SU-DHL-6 (cell line): ENCODE measurements at regions not wholly inside any gene's neighbourhood (a gene's known extent, or its start where the extent isn't known, plus 50 kb on each side); places are given as distances from the start of the nearest gene placed in this dataset.
"Not testable (repeated sequence)": the region's sequence is repeated elsewhere in the genome, so short reads cannot be mapped to it uniquely, and the experiment has no call there.

Source experiments
- H2AFZ ChIP-seq: fragments of 200-600 bp; sonication (generic); 2 replicates; pipeline ENCODE4 v1.6.1; 2014; ENCODE audit warnings: low read depth, mild to moderate bottlenecking, moderate library complexity, mixed read lengths, antibody characterized with exemption, low read length; ENCODE audit not compliant: severe bottlenecking
- H3F3A ChIP-seq: fragments of 200-600 bp; shearing (Covaris generic); 2 replicates; pipeline ENCODE4 v1.6.0; 2016; ENCODE audit warnings: antibody characterized with exemption, mild to moderate bottlenecking; ENCODE audit not compliant: insufficient read depth
- H3K27ac ChIP-seq: fragments of 200-600 bp; sonication (generic); 2 replicates; pipeline ENCODE4 v1.5.1; 2016; ENCODE audit warnings: low read depth, mild to moderate bottlenecking, low read length, moderate library complexity, mixed read lengths
- H3K27me3 ChIP-seq: fragments of 200-600 bp; sonication (generic), shearing (Covaris generic); 2 replicates; pipeline ENCODE4 v1.6.0; 2014; ENCODE audit warnings: mild to moderate bottlenecking, low read length
- H3K36me3 ChIP-seq: fragments of 200-600 bp; sonication (generic); 2 replicates; pipeline ENCODE4 v1.6.1; 2014; ENCODE audit warnings: mild to moderate bottlenecking, low read length, mixed read lengths
- H3K4me2 ChIP-seq: fragments of 300-600, 200-600 bp; shearing (Covaris generic), sonication (generic); 2 replicates; pipeline ENCODE4 v1.6.0; 2014; ENCODE audit warnings: low read length, low read depth, mild to moderate bottlenecking; ENCODE audit not compliant: poor library complexity, severe bottlenecking
- H3K4me3 ChIP-seq: fragments of 200-600 bp; sonication (generic); 2 replicates; pipeline ENCODE4 v1.5.1; 2014; ENCODE audit warnings: antibody characterized with exemption, low read length, mild to moderate bottlenecking, mixed read lengths; ENCODE audit not compliant: insufficient read depth, poor library complexity, severe bottlenecking
- H3K79me2 ChIP-seq: fragments of 200-600 bp; sonication (generic); 2 replicates; pipeline ENCODE4 v1.6.1; 2014; ENCODE audit warnings: mild to moderate bottlenecking, low read length, moderate library complexity; ENCODE audit not compliant: insufficient read depth
- H3K9ac ChIP-seq: fragments of 200-600 bp; sonication (generic); 2 replicates; pipeline ENCODE4 v1.7.0; 2014; ENCODE audit warnings: mild to moderate bottlenecking, low read length
- H3K9me2 ChIP-seq: fragments of 200-600 bp; sonication (generic); replicated peaks from 2 replicates; pipeline ENCODE4 v1.6.1; 2014; ENCODE audit warnings: low read length; ENCODE audit not compliant: insufficient read depth
- H3K9me3 ChIP-seq: fragments of 200-600 bp; sonication (generic); 2 replicates; pipeline ENCODE4 v1.6.1; 2014; ENCODE audit warnings: low read length, mixed read lengths; ENCODE audit not compliant: insufficient read depth
- H4K20me1 ChIP-seq: fragments of 200-600 bp; sonication (generic); 2 replicates; pipeline ENCODE4 v1.6.1; 2014; ENCODE audit warnings: low read depth, mild to moderate bottlenecking, antibody characterized with exemption, low read length, moderate library complexity, mixed read lengths
- EZH2phosphoT487 ChIP-seq: fragments of 200-600 bp; sonication (generic), shearing (Covaris generic); conservative IDR thresholded peaks from 2 replicates; pipeline ENCODE4 v1.6.1; 2018; ENCODE audit warnings: mild to moderate bottlenecking, antibody characterized with exemption, low read length, moderate library complexity, mixed read lengths
- TF ChIP-seq, protein P1 (sequence below): fragments of 200-600 bp; sonication (generic); IDR thresholded peaks from one replicate; pipeline ENCODE4 v1.5.1; 2017; ENCODE audit warnings: antibody characterized with exemption, mild to moderate bottlenecking, low read length, moderate library complexity; ENCODE audit not compliant: insufficient read depth, poor library complexity, severe bottlenecking

DNA sequence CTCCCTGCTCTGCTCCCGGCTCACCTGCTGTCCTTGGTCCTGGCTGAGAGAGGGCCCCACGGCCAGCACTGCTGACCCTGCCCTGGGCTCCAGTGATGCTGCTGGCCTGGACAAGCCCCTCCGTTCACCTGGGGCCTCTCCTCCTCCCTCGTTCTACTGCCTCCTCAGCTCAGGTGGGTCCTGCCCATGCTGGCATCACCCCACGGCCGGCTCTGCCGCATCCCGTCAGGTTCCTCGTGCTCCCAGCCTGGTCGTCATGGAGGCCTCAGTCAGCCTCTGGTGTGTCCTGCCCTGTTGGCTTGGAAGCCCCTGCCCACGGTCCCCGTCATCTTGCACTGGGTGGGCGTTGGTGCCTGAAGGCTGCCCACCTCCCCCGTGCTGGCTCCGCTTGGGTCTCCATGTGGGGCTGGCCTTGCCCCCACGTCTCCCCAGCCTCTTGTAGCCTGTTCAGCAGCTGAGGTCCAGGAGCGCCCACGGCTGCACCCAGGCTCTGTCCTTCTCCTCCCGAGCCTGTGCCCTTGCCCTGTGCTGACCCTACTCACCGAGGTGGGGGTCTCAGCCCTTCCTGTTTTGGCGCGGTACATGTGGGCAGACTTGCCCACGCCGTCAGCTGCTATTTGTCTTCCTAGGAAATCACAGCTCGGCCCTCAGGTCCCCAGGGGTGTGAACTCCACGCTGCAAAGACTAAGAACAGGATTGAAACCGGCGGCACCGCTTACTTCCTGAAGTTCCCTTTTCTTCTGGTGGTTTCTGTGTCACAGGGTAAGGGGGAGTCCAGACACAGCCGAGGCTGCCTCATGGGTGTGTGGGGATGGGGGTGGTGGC lies 121.6 kb downstream of the TMEM121 start:
- Histone ChIP-seq H2AFZ (no peak overlapping the region), H3K27me3 (no peaks in the 10 kb centered on the region), H3K9me2 (no peaks in the 10 kb centered on the region), H3K4me3 (no peak overlapping the region), H3F3A (peaks cover 6% of the 10 kb centered on the region; the same call in 1 of the 2 replicates), H3K79me2 (no peaks in the 10 kb centered on the region; the same call in 1 of the 2 replicates), H3K36me3 (0 out of 2 replicates have a peak, but pooled peaks cover 2% of the 10 kb centered on the region), H3K9me3 (no peaks in the 10 kb centered on the region), H3K9ac (no peak overlapping the region), H3K4me2 (no peak overlapping the region), H3K27ac (no peak overlapping the region), H4K20me1 (no peaks in the 10 kb centered on the region)
- TF ChIP-seq, protein P1, sequence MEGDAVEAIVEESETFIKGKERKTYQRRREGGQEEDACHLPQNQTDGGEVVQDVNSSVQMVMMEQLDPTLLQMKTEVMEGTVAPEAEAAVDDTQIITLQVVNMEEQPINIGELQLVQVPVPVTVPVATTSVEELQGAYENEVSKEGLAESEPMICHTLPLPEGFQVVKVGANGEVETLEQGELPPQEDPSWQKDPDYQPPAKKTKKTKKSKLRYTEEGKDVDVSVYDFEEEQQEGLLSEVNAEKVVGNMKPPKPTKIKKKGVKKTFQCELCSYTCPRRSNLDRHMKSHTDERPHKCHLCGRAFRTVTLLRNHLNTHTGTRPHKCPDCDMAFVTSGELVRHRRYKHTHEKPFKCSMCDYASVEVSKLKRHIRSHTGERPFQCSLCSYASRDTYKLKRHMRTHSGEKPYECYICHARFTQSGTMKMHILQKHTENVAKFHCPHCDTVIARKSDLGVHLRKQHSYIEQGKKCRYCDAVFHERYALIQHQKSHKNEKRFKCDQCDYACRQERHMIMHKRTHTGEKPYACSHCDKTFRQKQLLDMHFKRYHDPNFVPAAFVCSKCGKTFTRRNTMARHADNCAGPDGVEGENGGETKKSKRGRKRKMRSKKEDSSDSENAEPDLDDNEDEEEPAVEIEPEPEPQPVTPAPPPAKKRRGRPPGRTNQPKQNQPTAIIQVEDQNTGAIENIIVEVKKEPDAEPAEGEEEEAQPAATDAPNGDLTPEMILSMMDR: no peak
- no peak for TF ChIP-seq EZH2phosphoT487

DNA sequence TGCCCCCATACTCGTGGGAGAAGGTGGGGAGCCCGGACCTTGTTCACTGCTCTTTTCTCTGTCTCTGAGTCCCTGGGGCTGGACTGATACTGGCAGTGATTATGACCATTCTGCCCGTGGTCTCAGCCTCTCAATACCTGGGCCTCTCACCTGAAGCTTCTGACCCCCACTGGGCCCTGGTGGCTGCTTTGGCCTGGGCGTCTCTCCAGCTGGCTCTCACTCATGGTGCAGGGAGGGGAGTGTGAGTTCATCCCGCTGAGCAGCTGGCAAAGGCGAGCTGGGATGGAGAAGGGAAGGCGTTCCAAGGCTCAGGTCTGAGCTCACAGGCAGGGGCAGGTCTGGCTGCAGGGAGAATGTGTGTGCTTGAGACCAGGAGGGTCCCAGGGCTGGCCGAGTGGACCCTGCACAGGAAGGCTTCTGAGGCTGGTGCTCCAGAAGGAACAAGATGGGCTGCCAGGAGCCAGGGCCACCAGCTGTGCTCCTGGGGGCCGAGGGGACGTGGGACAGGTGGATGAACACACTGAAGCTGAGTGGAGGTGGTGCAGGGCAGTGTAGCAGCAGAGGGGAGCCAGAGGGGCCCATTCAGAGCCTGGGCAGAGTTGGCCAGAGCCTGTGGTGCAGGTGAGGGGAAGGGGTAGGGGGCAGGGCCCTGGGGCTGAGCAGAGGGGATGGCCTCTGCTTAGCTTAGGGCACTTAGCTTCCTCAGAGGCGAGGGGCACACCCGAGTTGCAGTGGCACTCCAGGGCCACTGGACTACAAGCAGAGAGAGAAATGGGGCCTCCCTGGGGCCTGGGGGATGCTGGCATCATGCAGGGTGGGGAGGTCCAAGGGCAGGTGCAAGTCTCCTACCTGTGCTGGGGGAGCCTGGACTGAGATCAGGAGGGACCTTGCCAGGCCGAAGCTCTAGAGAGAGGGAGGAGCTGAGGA lies 122.5 kb downstream of the TMEM121 start:
- H3K27me3 ChIP-seq, H3K79me2 ChIP-seq, H3K4me2 ChIP-seq: not testable (repeated sequence)

DNA sequence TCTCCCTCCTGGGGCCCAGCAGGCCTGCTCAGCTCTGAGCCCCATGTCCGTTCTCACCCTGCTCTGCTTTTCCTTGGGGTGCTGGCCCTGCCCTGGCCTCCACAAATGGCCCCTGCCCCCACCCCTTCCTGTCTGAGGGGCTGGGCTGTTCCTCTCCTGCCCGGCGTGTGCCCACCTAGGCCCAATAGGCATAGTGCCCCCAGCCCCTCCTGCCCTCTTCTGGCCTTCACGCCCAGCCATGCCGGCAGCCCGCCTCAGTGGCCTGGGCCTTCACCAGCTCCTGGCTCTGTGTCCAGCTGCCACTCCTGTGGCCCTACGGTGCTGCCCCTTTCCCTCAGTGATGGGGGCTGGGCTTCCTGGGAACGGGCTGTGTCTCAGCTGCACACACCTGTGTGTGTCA lies 125.9 kb downstream of the TMEM121 start:
- not testable (repeated sequence) for H3K36me3 ChIP-seq, H3K27ac ChIP-seq, H3K4me2 ChIP-seq, H4K20me1 ChIP-seq, H3K9me3 ChIP-seq, H3K9me2 ChIP-seq, H3K4me3 ChIP-seq, H2AFZ ChIP-seq, H3K9ac ChIP-seq, H3F3A ChIP-seq, H3K27me3 ChIP-seq, H3K79me2 ChIP-seq

More for the DNA sequence above, 122.5 kb downstream of the TMEM121 start:
- not testable (repeated sequence) for H3K36me3 ChIP-seq, H3K9ac ChIP-seq, H3K9me2 ChIP-seq, H3F3A ChIP-seq, H4K20me1 ChIP-seq, H3K27ac ChIP-seq, H3K9me3 ChIP-seq, H3K4me3 ChIP-seq, H2AFZ ChIP-seq

DNA sequence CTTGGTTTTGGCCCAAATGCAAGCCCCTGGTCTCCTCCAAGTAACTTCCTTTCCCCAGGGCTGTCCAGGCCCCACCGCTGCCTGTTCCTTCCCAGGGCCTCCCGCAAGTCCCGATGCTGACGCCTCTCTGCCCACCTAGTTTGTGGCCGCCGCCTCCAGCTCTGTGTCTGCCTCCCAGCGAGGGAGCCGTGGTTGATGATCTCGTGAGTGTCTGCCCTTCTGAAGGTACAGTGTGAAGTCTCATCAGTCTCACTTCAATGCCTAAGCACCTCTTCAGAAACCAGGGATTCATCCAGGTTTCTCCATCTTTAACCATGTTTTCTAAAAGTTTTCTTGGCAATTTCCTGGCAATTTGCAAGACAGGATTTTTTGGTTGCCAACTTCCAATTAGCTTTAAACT lies 127.5 kb downstream of the TMEM121 start:
- H3K9me3 ChIP-seq, H3K79me2 ChIP-seq, H3K36me3 ChIP-seq, H3K9me2 ChIP-seq, H3K4me2 ChIP-seq, H3F3A ChIP-seq, H3K27me3 ChIP-seq, H4K20me1 ChIP-seq, H3K27ac ChIP-seq, H2AFZ ChIP-seq, H3K4me3 ChIP-seq, H3K9ac ChIP-seq: not testable (repeated sequence)

DNA sequence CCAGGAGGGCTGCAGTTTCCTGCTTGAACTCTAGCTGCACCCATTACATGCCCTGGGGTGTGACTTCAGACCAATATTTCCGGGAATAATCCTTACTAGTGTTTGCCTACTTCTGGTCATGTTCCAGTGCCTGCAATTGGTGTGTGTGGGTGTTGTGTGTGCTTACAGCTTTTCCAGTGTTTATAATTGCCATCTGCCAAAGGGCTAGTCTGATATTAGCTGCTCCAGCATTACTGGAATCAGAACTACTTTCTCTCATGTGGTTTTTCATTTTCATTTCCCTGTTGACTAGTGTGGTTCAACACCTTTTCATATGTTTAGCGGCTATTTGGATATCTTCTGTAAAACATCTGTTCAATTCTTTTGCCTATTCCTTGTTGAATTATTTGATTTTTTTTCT lies 132.9 kb downstream of the TMEM121 start:
- H4K20me1 ChIP-seq, H3K9ac ChIP-seq, H3K4me2 ChIP-seq, H3K79me2 ChIP-seq, H2AFZ ChIP-seq, H3K9me2 ChIP-seq, H3K9me3 ChIP-seq, H3F3A ChIP-seq, H3K27ac ChIP-seq, H3K4me3 ChIP-seq, H3K36me3 ChIP-seq, H3K27me3 ChIP-seq: not testable (repeated sequence)
